EH (cell line): ENCODE measurements at regions not wholly inside any gene's neighbourhood (a gene's known extent, or its start where the extent isn't known, plus 50 kb on each side); places are given as distances from the start of the nearest gene placed in this dataset.

Experiments used
- DNase-seq: peaks from one replicate; pipeline ENCODE4 v3.0.0-alpha.2; 2015; ENCODE audit warnings: low read depth

DNA sequence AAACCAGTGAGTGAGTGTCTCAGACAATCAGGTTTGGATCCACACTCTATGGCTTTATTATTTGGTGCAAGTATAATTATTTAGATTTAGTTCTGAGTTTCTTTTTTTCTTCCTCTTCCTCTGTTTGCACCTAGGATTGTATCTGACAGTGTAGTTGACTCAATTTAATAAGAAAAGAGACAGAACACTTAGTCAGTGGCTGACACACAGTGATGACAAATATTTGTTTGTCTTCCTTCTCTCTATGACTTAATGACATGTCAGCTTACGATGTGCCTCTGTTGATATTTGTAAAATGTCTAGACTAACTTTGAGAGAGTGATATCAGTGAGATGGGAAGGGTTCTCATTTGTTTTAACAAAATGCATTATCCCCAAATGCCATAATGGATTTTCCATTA lies 129.5 kb upstream of the SLC10A2 start:
- no peak for DNase-seq

DNA sequence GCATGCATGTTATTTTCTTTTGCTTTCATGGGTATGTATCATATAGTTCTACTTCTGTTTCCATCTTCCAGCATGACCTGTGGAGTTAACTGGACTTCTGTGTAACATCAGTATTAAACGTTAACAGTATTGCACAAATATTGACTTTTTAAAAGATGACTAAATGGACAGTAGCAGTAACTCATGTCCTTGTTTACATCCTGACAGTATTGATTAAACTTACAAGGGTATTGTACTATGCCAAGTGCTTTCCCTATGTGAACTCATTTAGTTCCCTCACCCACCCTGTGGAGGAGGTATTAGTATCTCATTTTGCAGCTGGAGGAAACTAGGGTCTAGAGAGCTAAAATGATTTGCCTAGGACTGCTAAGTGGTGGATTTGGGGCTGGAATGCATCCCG lies 128.7 kb upstream of the SLC10A2 start:
- DNase-seq: no peak

DNA sequence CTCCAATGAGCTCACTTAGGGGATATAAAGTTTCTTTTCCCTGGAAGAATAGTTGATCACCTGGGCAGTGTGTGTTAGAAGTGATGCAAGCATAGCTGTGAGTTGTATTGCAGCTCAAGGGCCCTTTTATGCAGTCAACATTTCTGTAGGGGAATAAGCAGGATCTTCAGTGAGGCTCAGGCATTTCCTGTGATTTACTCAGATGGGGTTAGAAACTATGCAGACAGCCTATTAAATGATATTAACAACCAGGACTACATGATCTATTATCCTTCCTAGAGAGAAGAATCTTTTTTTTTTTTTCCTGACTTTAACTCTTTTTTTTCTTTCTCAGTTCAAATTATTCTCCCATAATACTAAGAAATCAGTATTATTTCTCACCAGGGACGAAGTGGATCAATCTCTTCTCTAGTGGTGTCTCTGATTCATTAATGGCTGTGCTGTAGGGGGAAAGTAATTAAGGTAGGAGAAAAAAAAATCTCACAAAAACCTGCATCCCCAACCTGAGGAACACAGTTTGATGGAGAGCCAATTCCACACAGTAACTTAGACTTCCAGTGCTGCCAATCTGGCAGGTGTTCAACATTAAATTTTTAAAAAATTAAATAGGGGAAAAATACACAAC lies 126.4 kb upstream of the SLC10A2 start:
- DNase-seq: no peak

DNA sequence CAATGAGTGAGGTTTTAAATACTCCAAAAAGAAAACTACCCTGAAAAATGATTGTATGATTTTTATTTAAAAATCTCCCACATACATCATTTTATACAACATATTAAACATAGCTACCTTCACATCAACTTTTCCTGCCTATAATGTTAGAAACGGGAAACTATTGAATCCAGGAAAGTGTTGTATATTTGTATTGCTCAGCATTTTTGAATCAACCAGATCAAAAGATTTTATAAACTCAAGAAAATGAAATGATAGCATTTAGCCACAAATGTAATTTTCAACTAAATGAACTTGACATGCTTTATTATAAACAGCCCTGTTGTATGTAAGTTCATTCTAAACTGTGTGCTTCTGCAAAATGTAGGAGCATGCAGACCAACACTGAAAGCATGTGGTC lies 124.6 kb upstream of the SLC10A2 start:
- DNase-seq: no peak

DNA sequence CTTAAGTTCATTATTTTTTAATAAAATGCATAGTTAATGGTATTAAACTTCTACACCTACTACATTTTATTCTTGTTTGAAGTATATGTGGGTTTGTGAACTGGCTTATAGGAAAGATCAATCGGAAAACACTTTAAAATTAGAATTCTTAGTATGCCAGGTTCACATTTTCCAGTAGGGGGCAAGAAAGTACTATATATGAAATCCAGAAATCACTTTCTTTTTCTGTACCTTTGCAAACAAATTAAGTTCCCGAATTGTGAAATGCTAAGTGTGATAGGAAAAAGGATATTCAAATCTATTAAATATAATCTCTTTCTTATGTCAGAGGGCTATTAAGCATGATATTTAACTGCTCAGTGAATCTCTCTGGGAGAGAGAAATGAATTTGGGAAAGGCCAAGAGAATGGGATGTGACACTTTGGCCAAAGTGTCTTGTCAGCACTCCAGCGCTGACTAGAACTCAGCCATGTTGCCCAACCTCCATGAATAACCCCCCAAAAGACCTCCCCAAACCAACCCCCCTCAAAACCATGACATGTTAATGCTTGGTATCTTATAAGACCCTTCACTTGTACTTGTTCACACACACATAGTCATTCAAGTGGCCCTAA lies 122.6 kb upstream of the SLC10A2 start:
- DNase-seq: peak; percentile 7

DNA sequence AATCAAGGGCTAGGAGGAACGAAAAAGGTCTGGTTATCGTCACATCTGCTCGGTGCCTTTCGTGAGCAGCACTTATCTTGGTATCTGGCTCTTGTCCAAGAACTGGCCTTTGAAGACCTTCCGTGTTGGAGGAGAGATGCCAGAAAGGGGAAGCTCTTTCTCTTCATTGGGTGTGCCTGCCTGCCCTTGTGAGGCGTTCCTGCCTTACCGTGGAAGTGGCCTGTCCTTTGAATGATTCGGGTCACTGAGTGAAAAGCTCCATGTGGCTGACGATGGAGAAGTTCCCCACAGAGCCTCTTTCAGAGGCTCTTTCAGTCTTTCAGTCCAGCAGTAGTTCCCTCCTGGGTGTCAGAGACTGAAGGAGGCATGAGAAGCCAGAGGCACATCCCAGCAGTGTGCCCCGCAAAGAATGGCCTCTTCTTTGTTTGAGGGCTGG lies 121.5 kb upstream of the SLC10A2 start:
- DNase-seq: no peak

DNA sequence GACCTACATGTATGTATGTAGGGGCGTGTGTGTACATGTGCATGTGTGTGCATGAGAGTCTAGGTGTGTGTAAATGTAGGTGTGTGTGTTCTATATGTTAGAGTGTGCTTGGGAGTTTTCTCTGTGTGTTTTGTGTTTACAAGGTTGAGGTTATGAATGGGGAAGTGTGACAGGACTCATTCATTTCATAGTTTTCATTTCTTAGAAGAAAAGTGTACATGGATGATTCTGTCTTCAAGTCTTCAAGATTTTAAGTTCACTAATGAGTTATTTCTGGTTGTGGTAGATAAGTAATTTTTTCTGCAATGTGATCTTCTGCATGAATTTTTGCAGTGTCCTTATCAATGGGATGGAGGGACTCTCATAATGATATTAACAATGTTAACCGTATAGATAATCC lies 118.2 kb upstream of the SLC10A2 start:
- no peak for DNase-seq

DNA sequence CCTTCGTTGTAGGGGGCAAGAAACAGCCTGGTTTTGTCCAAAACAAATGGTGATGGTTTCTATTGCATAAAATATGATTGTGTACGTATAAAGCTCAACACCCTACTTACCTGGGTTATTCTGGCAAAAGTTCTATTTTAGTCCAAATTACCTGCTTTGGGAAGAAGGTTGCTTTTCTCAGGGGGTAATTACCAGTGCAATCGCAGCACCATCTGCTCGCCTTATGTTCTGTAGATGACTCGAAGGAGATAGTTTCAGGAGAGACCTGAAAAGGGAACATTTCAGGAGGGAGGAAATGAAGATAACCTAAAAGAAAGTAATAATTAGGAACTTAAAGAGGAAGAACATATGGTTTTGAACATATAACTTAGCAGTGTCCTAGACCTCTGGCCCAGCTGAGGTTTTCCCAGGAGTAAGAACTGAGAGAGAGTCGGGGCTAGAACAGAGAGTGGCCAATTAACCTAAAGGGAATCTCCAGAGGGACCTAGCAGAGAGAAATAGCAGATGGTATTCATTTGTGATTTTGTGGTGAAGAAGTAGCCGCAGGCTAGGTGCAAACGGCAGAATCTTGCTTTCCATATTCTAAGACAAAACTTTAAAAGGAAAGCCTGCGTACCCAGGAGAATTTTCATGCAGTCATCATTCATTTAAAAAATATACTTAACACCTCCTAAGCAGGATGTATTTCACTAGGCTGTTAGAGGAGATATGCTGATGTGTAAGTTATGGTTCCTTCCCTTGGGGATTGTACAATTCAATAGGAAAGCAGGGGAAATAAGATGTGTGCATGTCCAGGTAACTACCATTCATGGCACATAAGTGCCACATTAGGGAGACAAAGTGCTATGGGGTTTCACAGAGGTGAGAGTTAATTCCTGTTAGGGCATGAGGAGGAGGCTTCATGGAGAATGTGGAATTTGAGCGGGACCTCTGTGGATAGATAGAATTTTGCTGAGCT lies 113.0 kb upstream of the SLC10A2 start:
- no peak for DNase-seq

DNA sequence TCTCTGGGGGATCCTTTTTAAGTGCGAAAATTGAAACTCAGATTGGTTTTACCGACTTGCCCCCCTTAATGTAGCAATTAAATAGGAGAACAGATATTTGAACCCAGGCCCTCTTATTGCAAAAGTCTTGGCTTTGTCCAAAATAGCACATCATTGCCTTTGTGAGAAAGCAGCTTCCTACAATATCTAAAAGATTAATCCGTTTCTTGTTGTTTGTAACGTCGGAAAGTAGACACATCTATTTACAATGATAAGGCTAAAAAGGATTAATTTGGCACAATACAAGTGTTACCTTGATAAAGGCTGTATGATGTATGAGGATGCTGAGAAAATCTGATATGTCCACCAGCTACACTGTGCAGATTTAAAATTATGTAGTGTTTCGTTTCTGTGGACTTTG lies 108.7 kb upstream of the SLC10A2 start:
- DNase-seq: no peak

DNA sequence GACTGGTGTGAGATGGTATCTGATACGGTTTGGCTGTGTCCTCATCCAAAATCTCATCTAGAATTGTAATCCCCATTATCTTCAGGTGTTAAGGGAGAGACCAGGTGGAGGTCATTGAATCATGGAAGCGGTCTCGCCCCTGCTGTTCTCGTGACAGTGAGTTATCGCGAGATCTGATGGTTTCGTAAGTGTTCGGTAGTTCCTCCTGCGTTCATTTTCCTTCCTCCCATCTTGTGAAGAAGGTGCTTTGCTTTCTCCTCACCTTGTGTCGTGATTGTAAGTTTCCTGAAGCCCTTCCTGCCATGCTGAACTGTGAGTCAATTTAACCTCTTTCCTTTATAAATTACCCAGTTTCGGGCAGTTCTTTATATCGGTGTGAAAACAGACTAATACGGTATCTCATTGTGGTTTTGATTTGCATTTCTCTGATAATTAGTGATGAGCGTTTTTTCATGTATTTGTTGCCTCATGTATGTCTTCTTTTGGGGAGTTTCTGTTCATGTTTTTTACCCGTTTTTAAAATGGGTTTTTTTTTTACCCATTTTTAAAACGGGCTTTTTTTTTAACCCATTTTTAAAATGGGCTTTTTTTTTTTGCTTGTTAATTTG lies 102.8 kb upstream of the SLC10A2 start:
- DNase-seq: no peak

DNA sequence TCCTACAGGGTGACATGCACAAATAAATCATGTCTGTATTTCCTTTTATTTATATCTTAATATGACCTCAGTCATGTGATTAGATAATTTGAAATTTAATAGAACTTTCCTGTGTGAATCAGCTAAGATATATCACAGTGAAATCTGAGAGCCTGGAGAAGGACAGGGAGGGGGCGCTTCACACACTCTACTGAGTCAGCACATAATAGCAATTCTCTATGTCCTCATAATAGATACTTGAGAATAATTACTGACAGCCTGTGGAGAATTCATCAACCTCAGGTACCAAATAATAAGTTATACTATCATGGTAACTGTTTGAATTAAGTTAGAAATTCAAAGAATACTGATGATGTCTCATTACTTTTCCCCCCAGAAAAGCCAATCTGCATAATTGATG lies 98.0 kb upstream of the SLC10A2 start:
- DNase-seq: no peak

DNA sequence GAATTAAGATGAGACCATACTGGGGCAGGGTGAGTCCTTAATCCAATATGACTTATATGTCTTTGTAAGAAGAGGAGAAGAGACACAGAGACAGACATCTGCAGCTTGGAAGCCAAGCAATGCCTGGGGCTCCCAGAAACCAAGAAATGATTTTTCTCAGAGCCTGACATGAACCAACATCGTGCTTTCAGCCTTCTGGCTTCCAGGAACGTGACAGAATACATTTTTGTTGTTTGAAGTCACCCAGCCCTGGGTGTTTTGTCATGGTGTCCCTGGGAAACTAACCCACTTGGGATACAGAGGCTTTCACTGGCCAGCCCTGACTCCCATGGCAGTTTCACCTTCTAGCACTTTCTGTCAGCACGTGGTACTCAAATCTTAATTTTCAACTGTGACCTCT lies 95.3 kb upstream of the SLC10A2 start:
- DNase-seq: no peak

DNA sequence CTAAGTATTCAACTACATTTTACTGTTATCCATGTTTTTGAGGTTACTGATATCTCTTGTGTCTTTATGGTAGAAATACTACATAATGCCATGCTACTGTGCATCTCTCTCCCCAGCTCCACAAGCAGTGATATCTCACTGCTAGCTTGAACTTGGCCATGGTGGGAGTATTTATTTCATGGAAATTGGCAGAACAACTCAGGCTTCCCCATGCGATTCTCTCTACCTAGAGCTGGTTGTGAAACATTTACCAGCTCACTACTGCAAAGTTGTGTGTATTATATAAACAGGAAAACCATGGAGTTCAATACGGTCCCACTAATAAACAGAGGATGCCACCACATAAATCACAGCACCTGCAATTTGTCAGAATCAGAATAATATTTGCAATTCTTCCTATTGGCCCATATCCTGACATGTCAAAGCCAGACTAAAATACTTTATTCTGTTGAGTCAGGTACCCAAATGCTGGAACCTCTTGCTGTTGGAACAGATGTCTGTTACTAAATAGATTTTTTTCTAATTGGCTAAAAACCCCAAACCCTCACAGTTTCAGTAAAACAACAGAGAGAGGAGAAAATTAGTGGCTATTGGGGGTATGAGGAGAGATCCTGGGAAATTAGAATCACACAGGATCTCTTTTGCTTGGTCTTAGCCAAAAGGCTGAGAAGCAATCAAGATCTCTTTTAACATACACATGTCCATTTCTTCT lies 91.4 kb upstream of the SLC10A2 start:
- DNase-seq: no peak

DNA sequence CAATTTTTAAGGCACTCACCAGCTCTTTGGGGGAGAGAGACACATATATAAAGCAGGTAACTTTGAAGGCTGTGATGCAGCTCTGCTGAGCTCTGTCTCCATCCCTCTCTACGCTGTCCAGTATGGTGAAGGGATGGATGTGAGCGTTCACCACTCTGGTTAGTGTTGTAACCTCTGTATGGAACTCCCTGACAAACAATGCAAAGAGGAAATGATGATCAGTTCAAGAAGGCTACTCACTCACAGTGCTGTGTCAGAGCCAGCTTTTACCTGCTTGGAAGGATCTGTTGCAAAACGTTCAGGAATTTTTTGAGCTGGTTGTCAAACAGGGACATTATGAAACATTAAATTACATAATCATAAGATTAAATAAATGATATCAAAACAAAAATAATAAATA lies 90.8 kb upstream of the SLC10A2 start:
- no peak for DNase-seq

DNA sequence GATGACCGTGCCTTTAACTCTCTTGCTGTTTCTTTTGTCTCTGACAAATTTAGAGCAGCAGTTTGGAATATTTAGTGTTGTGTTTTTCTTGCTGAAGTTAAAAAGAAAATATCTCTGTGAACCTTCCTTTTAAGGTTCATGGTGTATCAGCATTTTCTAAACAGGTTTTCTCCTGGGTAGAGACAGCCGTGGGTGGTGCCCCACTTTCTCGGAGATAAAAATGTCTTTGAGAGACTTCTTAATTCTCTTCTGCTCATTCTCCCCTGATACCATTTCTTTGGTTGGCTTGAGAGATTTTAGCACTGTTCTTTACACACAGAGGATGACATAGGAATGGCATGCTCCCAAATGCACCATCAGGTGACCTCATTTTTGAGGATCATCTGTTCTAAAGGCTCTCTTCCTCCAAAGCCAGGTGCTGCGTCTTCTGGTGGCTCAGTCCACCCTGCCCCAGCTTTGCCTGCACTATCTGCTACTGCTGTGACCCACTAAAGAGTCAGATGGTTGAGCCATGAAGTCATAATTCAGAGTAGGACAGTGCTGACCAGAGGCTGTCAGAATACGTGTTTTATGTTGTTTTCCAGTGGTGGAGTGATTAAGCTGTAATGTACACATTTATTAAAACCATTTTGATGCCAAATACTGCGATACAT lies 90.3 kb upstream of the SLC10A2 start:
- DNase-seq: no peak

DNA sequence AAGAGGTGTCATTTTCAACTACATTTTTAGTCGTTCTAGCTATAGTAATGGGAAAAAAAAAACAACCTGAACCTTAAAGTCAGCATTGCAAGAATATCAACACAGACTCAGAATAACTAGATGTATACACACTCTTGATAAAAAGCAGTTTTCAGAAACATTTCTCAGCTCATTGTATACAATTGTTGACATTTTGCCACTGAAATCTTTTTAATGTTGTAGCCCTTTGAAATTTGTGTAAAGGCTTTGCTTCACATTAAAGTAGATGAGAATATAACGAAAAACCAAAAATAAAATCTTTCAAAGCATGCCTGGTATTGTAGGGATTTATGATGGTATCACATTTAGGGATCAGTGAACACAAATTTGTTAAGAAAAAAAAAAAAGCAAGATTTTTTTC lies 87.2 kb upstream of the SLC10A2 start:
- DNase-seq: no peak

DNA sequence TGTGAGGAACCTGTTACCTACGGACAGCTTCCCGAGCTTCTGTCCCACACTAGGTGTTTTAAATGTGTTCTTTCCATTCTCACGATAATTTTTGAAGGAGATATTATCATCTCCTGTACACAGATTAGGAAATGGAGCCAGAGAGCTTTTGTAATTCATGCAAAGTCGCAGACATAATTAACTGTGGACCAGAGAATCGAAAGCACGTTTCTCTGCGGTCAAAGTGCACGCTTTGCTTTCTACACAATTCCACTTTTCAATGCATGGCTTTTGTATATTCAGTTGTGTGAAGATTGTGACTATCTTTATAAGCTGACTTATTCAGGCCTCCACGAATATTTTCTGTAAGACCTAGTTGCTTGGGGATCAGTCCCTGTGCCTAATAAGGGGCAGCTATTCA lies 81.7 kb upstream of the SLC10A2 start:
- DNase-seq: no peak

DNA sequence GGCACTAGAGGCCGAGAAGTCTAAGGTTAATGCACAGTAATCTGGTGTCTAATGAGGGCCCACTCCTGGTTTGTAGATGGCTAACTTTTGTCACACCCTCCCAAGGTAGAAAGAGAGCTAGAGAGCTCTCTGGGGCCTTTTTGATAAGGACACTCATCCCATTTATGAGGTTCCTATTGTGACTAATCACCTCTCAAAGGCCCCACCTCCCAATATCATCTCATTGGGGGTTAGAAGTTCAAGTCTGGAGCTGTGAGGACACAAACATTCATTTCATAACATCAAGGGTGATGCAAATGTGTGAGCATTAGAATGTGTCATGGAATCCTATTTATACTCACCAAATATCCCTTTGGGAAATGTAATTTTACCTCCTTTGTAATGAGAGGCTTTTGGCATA lies 79.2 kb upstream of the SLC10A2 start:
- DNase-seq: no peak

DNA sequence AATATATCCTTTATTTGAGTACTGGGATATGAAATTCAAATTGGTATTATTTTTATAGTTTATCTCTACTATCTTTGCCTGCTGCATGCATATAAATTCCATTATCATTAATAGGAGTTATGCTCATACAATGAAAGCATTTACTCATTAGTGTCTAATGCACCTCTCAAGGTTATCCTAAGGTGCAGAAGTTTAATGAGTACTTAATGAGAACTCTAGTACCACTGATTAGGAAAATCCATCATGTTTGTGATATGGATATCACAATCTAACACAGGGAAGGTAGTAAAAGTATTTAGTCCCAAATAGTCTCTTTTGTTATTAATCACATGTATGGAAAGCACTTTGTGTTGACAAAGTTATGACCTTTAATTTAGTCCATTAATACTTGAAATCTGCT lies 77.2 kb upstream of the SLC10A2 start:
- no peak for DNase-seq

DNA sequence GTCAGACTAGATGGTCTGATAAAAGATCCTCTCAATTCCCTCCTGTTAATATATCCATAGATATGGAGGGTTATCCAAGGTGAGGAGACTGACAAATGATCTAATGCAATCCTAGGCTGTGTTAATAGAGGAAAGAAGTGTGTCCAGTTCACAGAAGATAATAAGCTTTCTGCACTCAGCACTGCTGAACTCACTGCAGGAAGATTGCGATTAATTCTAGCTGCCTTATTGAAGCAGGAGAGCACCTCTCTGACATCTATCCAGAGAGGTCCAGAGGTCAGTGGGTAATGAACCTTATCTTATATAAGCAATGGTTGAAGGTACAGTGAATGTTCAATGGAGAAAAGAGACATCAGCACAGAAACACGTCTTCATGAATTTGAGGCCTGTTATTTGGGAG lies 75.9 kb upstream of the SLC10A2 start:
- no peak for DNase-seq

DNA sequence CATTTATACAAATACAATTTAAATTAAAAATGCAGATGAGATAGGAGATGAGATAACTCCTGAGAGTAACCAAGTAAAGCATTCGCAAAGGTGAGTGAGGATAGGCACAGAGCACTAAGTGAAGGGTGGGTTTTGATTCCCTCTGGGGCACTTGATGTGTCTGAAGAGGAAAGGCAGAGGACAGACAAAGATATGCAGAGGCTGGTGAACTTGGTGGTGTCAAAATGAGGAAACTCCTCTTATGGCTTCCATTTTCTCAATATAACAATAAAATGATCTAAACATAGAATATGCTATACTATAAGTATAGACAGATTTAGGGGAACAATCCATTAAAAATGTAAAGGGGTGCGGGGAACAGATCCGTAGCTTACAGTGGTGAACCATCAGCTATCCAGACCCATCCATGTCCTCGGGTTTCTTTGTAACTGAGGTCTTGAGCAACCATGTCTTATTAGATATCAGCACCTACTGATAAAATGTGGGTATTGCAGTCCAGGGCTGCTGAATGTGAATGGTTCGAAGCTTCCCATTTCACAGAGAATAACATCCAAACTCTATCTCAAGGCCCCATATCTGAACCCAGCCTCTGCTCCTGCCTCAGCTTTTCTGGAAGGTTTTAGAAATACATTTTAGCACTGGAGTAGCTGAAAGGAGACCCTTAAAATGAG lies 73.9 kb upstream of the SLC10A2 start:
- DNase-seq: peak; percentile 24
